Right lobe of liver (tissue), 6 donors: ENCODE measurements at regions not wholly inside any gene's neighbourhood (a gene's known extent, or its start where the extent isn't known, plus 50 kb on each side); places are given as distances from the start of the nearest gene placed in this dataset.

Experiments used
- ATAC-seq, 4 donors: fragments of 200-7000 bp; cut with Tn5 transposase; one replicate each; pipeline ENCODE4 v1.9.1; 2020; ENCODE audit warnings: mild to moderate bottlenecking in 4 of 4, moderate library complexity in 4 of 4
- DNase-seq, 3 donors: peaks; one replicate each; pipeline ENCODE4 v3.0.0-alpha.2; 2020
- H3K27ac ChIP-seq, 3 donors: fragments of 200-600 bp; one replicate each; pipeline ENCODE4 v1.8.0; 2022
- H3K27me3 ChIP-seq, 2 donors: fragments of 200-600 bp; one replicate each; pipeline ENCODE4 v1.8.0; 2022
- H3K36me3 ChIP-seq, 4 donors: fragments of 200-600 bp; sonication (generic) in 1 of 4; one replicate each; pipeline versions ENCODE4 v1.5.1 to v1.8.0; 2017 to 2022; ENCODE audit warnings: control low read depth in 1 of 4
- H3K4me1 ChIP-seq, 4 donors: fragments of 200-600 bp; sonication (generic) in 1 of 4; one replicate each; pipeline versions ENCODE4 v1.5.1 to v1.8.0; 2017 to 2022; ENCODE audit warnings: control low read depth in 1 of 4
- H3K4me3 ChIP-seq, 3 donors: fragments of 200-600 bp; one replicate each; pipeline ENCODE4 v1.8.0; 2022
- H3K9me3 ChIP-seq, 4 donors: fragments of 200-600 bp; sonication (generic) in 1 of 4; one replicate each; pipeline versions ENCODE4 v1.5.1 to v1.8.0; 2017 to 2022; ENCODE audit warnings: control low read depth in 1 of 4
- POLR2A ChIP-seq: fragments of 450-650 bp; IDR thresholded peaks from one replicate; pipeline ENCODE4 v1.6.1; 2017; ENCODE audit warnings: antibody characterized with exemption, mild to moderate bottlenecking
- WGBS: methylation state at CpG from one replicate; pipeline ENCODE4 v1.1.6; 2018; ENCODE audit warnings: low coverage, low lambda C conversion rate; ENCODE audit not compliant: insufficient coverage; ENCODE audit errors: missing lambda C conversion rate; 5-methylcytosine and 5-hydroxymethylcytosine counted together
- intact Hi-C, 2 donors: fragments of 100-400 bp; cut with DNase I; formaldehyde crosslinking; loops; one replicate each; pipeline versions ENCODE4 v1.11.2 to v1.14.1; 2022
- TF ChIP-seq, protein P1 (sequence below), 4 donors: fragments of 200-600 bp in 3 of 4; fragments of 450-650 bp in 1 of 4; IDR thresholded peaks; one replicate each; pipeline versions ENCODE4 v1.5.1 to v1.8.0; 2016 to 2022; ENCODE audit warnings: antibody characterized with exemption in 4 of 4, mild to moderate bottlenecking in 2 of 4
- donor health status: DM: no; HTN: yes; CAD: no.
- donor health status: DM: no; HTN: no; CAD: no.
- donor health status: DM: no; HTN: no; CAD: no.
- donor health status: DM: no; HTN: yes; CAD: no.
- donor health status: DM: no; HTN: yes; CAD: no.

DNA sequence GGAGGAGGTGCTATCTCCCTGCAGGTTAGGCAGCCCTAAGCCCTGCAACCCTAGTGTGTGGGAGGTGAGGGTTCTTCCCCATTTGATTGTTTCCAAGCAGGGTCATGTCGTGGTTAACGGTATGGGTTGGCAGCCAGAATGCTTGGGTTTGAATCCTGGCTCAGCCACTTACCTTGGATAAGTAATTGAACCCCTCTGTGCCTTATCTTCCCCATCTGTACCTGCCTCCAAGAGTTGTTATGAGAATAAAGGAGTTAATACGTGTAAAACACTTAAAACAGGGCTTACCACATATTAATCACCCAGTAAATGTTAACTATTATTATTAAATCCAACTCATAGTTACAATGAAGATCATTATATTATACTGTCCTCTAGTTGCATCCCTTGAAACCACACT lies 52.2 kb upstream of the SPATA31E1 start:
- Histone ChIP-seq H3K27ac (no peak overlapping the region), H3K9me3 (no peaks in the 10 kb centered on the region), H3K4me3 (no peak overlapping the region), H3K27me3 (no peaks in the 10 kb centered on the region), H3K36me3 (no peaks in the 10 kb centered on the region), H3K4me1 (no peaks in the 10 kb centered on the region)
- ATAC-seq, result no peak
- 35% methylated on average over 3 of the region's 3 CpGs for WGBS
- no peak for DNase-seq
- TF ChIP-seq POLR2A, result no peak
- TF ChIP-seq, protein P1, sequence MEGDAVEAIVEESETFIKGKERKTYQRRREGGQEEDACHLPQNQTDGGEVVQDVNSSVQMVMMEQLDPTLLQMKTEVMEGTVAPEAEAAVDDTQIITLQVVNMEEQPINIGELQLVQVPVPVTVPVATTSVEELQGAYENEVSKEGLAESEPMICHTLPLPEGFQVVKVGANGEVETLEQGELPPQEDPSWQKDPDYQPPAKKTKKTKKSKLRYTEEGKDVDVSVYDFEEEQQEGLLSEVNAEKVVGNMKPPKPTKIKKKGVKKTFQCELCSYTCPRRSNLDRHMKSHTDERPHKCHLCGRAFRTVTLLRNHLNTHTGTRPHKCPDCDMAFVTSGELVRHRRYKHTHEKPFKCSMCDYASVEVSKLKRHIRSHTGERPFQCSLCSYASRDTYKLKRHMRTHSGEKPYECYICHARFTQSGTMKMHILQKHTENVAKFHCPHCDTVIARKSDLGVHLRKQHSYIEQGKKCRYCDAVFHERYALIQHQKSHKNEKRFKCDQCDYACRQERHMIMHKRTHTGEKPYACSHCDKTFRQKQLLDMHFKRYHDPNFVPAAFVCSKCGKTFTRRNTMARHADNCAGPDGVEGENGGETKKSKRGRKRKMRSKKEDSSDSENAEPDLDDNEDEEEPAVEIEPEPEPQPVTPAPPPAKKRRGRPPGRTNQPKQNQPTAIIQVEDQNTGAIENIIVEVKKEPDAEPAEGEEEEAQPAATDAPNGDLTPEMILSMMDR (IDR thresholded peaks at IDR 0.05), result no peak
- intact Hi-C loops, result no loop called here

DNA sequence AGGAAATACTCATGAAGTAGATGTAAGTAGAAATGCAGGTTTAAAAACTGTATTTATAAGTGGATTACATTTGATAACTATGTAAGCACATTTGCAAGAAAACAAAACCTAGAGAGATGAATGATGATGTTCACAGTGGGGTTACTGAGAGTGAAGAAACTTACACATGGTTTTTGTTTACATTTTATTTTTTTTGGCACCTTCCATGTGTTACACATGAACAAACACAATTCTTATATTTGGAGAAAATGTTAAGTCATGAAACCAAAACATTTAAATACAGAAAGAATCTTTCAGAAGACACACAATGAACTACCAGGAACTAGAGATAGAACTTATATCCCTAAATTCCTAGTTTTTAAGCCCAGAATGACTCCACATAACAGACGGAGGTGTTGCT lies 51.5 kb upstream of the SPATA31E1 start:
- Histone ChIP-seq H3K27me3 (no peaks in the 10 kb centered on the region), H3K9me3 (no peaks in the 10 kb centered on the region), H3K36me3 (no peaks in the 10 kb centered on the region), H3K27ac (no peak overlapping the region), H3K4me3 (no peak overlapping the region), H3K4me1 (no peaks in the 10 kb centered on the region)
- WGBS, result 89% methylated on average over 1 of the region's 1 CpG
- intact Hi-C loops, result no loop called here
- ATAC-seq, result no peak
- DNase-seq, result no peak
- TF ChIP-seq, protein P1 (IDR thresholded peaks at IDR 0.05), result no peak
- TF ChIP-seq POLR2A, result no peak
